HCT116 (cell line): ENCODE measurements at regions not wholly inside any gene's neighbourhood (a gene's known extent, or its start where the extent isn't known, plus 50 kb on each side); places are given as distances from the start of the nearest gene placed in this dataset.

Experiments used
- ATAC-seq: fragments of 200-7000 bp; cut with Tn5 transposase; 2 replicates; pipeline ENCODE4 v1.9.1; 2020; ENCODE audit warnings: mild to moderate bottlenecking, moderate library complexity
- BruUV-seq: library from RNA; stranded (reverse); fragments of 400-500 nt; replicated peaks from 2 replicates; lab custom pipeline; 2021; lab: Mats Ljungman, UMichigan
- CTCF ChIA-PET: fragments of 300-600 bp; sonication (Branson Sonifier 250); formaldehyde crosslinking; loops from one replicate; lab custom pipeline; 2021; ENCODE audit warnings: antibody characterized with exemption; lab: Charles Lee
- POLR2A ChIA-PET: fragments of 300-600, 350-600 bp; sonication (Branson Sonifier 250); formaldehyde crosslinking; loops from one replicate; lab custom pipeline; 2021; ENCODE audit warnings: antibody characterized with exemption; lab: Charles Lee
- RAD21 ChIA-PET, 2 experiments: fragments of 300-600 bp; sonication (Branson Sonifier 250); formaldehyde crosslinking; loops; one replicate each; lab custom pipeline; 2023; ENCODE audit warnings: low total read pairs in 2 of 2; ENCODE audit not compliant: uncharacterized antibody in 2 of 2, unreplicated experiment in 2 of 2, low non-redundant PET in 1 of 2; lab: Charles Lee
- DNase-seq: peaks from one replicate; pipeline ENCODE4 v3.0.0-alpha.2; 2010; ENCODE audit warnings: low read depth, low spot score
- H2AFZ ChIP-seq: fragments of 200-600 bp; shearing (Covaris generic), sonication (generic); 2 replicates; pipeline ENCODE4 v1.6.1; 2017; ENCODE audit warnings: low read depth, mixed run types, mixed read lengths, antibody characterized with exemption, low read length; ENCODE audit not compliant: poor library complexity, severe bottlenecking
- H3K27ac ChIP-seq: 2 replicates; pipeline ENCODE4 v1.5.1; 2012; ENCODE audit warnings: low read depth, low read length
- H3K27me3 ChIP-seq: fragments of 200-600 bp; sonication (generic); 2 replicates; pipeline ENCODE4 v1.6.1; 2016; ENCODE audit warnings: mixed run types, low read length, mixed read lengths; ENCODE audit not compliant: insufficient read depth
- H3K36me3 ChIP-seq, 2 experiments: fragments of 200-500 bp in 1 of 2; fragments of 200-600 bp in 1 of 2; sonication (Bioruptor generic) in 1 of 2; sonication (generic) in 1 of 2; 2 replicates each; pipeline versions ENCODE4 v1.5.1 to v1.6.1; 2014 to 2016; ENCODE audit warnings: low read length in 2 of 2, inconsistent platforms in 1 of 2, mixed read lengths in 1 of 2, mixed run types in 1 of 2; ENCODE audit not compliant: insufficient read depth in 2 of 2, control insufficient read depth in 1 of 2
- H3K4me1 ChIP-seq, 2 experiments: fragments of 200-600 bp in 1 of 2; sonication (generic) in 1 of 2; 2 replicates each; pipeline versions ENCODE4 v1.5.1 to v1.6.1; 2012 to 2017; ENCODE audit warnings: low read length in 2 of 2, inconsistent platforms in 1 of 2, mild to moderate bottlenecking in 1 of 2, mixed read lengths in 1 of 2, mixed run types in 1 of 2, moderate library complexity in 1 of 2; ENCODE audit not compliant: insufficient read depth in 2 of 2, control insufficient read depth in 1 of 2
- H3K4me2 ChIP-seq: fragments of 200-600 bp; sonication (generic); 2 replicates; pipeline ENCODE4 v1.6.1; 2017; ENCODE audit warnings: mixed run types, low read length, mixed read lengths
- H3K4me3 ChIP-seq, 2 experiments: fragments of 200-600 bp in 1 of 2; sonication (generic) in 1 of 2; replicated peaks in 1 of 2; 2 replicates each; pipeline ENCODE4 v1.5.1; 2011 to 2016; ENCODE audit warnings: low read length in 2 of 2, control low read depth in 1 of 2, low read depth in 1 of 2, mild to moderate bottlenecking in 1 of 2, mixed read lengths in 1 of 2, mixed run types in 1 of 2
- H3K79me2 ChIP-seq: fragments of 200-600 bp; sonication (generic); 2 replicates; pipeline ENCODE4 v1.6.1; 2017; ENCODE audit warnings: mild to moderate bottlenecking, mixed run types, low read length, moderate library complexity, mixed read lengths; ENCODE audit not compliant: insufficient read depth
- H3K9ac ChIP-seq: fragments of 200-600 bp; sonication (generic); 2 replicates; pipeline ENCODE4 v1.6.1; 2016; ENCODE audit warnings: low read length, mixed read lengths
- H3K9me2 ChIP-seq: fragments of 200-600 bp; sonication (generic), shearing (Covaris generic); 2 replicates; pipeline ENCODE4 v1.6.1; 2017; ENCODE audit warnings: mixed run types, mild to moderate bottlenecking, moderate library complexity; ENCODE audit not compliant: insufficient read depth
- H3K9me3 ChIP-seq, 2 experiments: fragments of 200-500 bp in 1 of 2; fragments of 200-600 bp in 1 of 2; sonication (Bioruptor generic) in 1 of 2; sonication (generic) in 1 of 2; 2 replicates each; pipeline ENCODE4 v1.6.1; 2014 to 2017; ENCODE audit warnings: low read length in 2 of 2, mixed read lengths in 2 of 2, inconsistent platforms in 1 of 2, low read depth in 1 of 2, mild to moderate bottlenecking in 1 of 2, mixed run types in 1 of 2, moderate library complexity in 1 of 2; ENCODE audit not compliant: control insufficient read depth in 1 of 2, insufficient read depth in 1 of 2
- H4K20me1 ChIP-seq: fragments of 200-600 bp; sonication (generic), shearing (Covaris generic); 2 replicates; pipeline ENCODE4 v1.6.1; 2017; ENCODE audit warnings: mixed run types, mild to moderate bottlenecking, moderate library complexity; ENCODE audit not compliant: insufficient read depth
- CBX3 ChIP-seq: IDR thresholded peaks from 2 replicates; pipeline ENCODE4 v1.6.1; 2012; ENCODE audit warnings: low read depth
- CEBPB ChIP-seq: IDR thresholded peaks from 2 replicates; pipeline ENCODE4 v1.6.1; 2012; ENCODE audit warnings: low read depth
- EZH2phosphoT487 ChIP-seq: fragments of 200-600 bp; IDR thresholded peaks from 2 replicates; pipeline ENCODE4 v1.6.1; 2018; ENCODE audit warnings: antibody characterized with exemption, borderline replicate concordance
- JUND ChIP-seq: IDR thresholded peaks from 2 replicates; pipeline ENCODE4 v1.6.1; 2012
- POLR2AphosphoS5 ChIP-seq: IDR thresholded peaks from 2 replicates; pipeline ENCODE4 v1.6.1; 2011; ENCODE audit warnings: mild to moderate bottlenecking, low read depth, low read length, moderate library complexity
- REST ChIP-seq: IDR thresholded peaks from 2 replicates; pipeline ENCODE4 v1.6.1; 2012; ENCODE audit warnings: low read depth
- SP1 ChIP-seq: IDR thresholded peaks from 2 replicates; pipeline ENCODE4 v1.6.1; 2012; ENCODE audit warnings: low read depth
- TCF7L2 ChIP-seq: IDR thresholded peaks from 2 replicates; pipeline ENCODE4 v1.7.0; 2011; ENCODE audit warnings: borderline replicate concordance, inconsistent platforms; ENCODE audit not compliant: insufficient read depth, insufficient read length; ENCODE audit errors: extremely low read depth
- YY1 ChIP-seq: IDR thresholded peaks from 2 replicates; pipeline ENCODE4 v1.6.1; 2011; ENCODE audit warnings: low read length, low read depth, moderate library complexity, mild to moderate bottlenecking; ENCODE audit not compliant: insufficient replicate concordance; ENCODE audit errors: extremely low read depth
- intact Hi-C: fragments of 100-400 bp; cut with micrococcal nuclease; formaldehyde crosslinking; loops from 2 replicates; pipeline ENCODE4 v1.10.0; 2022
- TF ChIP-seq, protein P1 (sequence below): IDR thresholded peaks from 2 replicates; pipeline ENCODE4 v1.6.1; 2012

DNA sequence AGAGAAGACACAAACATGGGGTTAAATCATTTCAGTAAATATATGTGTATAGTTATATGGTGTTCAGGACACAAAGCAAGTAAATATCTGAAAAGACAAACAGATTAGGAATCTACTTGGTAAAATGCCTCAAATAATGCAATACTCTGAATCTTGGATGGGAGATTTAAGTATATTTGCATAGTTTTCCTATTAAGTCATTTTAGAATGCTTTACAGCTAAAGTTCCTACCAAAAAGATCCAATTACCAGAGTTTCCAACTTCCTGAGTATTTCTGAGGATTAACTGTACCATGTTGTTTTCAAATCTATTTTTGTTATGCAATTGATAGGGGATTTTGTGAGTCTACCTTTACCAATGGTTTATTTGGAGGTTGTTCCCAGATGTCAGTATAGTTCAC, 424.4 kb upstream of the CCDC179 start:
- ChIA-PET POLR2A (no interaction called here), RAD21 (no interaction called here), CTCF (no interaction called here)
- no TSS peak for BruUV-seq
- ATAC-seq = no peak
- no peaks in the 10 kb centered on the region for H3K27me3 ChIP-seq
- intact Hi-C loops = no loop called here
- no peak overlapping the region for H3K27ac ChIP-seq
- no peaks in the 10 kb centered on the region for H3K36me3 ChIP-seq
- H3K4me3 ChIP-seq = no peak overlapping the region
- TF ChIP-seq SP1 (no peak), YY1 (no peak)
- no peak overlapping the region for H3K4me2 ChIP-seq
- no peaks in the 10 kb centered on the region for H3K4me1 ChIP-seq
- H3K9ac ChIP-seq = no peak overlapping the region
- H3K9me3 ChIP-seq = no peaks in the 10 kb centered on the region; a peak in 2 of 4 replicates
- DNase-seq = no peak
- no peaks in the 10 kb centered on the region for H4K20me1 ChIP-seq
- H3K9me2 ChIP-seq = no peaks in the 10 kb centered on the region
- H3K79me2 ChIP-seq = no peaks in the 10 kb centered on the region
- H2AFZ ChIP-seq = no peak overlapping the region

DNA sequence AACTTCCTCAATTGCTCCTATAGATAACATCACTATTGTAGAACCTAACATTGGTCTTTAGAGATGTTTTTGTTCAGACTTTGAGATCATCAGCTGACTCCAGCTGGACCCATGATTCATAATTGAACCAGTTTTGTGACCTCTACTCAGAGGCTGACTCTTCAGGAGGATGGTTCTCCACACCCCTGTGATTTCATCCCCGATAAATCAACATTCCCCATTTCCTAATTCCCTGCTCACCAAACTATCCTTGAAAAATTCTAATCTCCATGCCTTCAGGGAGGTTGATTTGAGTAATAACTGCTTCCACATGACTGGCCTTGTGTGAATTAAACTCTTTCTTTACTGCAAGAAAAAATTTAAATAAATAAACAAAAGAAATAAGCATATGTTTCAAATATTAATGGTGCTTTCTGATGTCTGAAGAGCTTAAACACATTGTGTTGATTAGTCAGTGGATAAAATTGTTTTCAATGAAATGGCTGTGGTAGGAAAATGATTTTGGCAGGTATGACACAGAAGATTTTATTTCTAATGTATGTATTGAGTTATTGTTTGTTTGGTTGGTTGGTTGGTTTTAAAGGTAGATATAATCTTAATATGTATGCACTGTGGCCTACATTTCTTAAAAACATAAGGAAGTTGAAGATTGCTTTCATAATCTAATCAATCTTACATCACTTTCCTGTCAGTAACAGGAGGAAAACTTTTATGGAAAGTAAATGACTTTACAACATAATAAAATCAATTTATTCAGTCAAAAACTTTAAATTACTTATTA, 427.9 kb upstream of the CCDC179 start:
- Histone ChIP-seq H3K4me2 (no peak overlapping the region), H3K27me3 (no peaks in the 10 kb centered on the region), H3K9me2 (no peaks in the 10 kb centered on the region)
- POLR2A ChIA-PET = no interaction called here
- ATAC-seq = no peak
- TF ChIP-seq SP1 = no peak
- no peak for TF ChIP-seq POLR2AphosphoS5
- TF ChIP-seq, protein P1, sequence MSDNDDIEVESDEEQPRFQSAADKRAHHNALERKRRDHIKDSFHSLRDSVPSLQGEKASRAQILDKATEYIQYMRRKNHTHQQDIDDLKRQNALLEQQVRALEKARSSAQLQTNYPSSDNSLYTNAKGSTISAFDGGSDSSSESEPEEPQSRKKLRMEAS = no peak
- no peak for TF ChIP-seq CBX3
- TF ChIP-seq REST = no peak
- TF ChIP-seq EZH2phosphoT487 = no peak
- TF ChIP-seq CEBPB = no peak
- TF ChIP-seq JUND = no peak
- TF ChIP-seq TCF7L2 = no peak
- TF ChIP-seq, all 23 proteins: peak for 0
- Histone ChIP-seq H4K20me1 (no peaks in the 10 kb centered on the region), H3K4me1 (no peaks in the 10 kb centered on the region), H3K4me3 (no peak overlapping the region), H3K79me2 (no peaks in the 10 kb centered on the region), H3K9ac (no peak overlapping the region), H3K36me3 (no peaks in the 10 kb centered on the region), H3K27ac (no peak overlapping the region), H2AFZ (no peak overlapping the region), H3K9me3 (peaks cover 6 to 9% of the 10 kb centered on the region in 2 experiments; a peak in 2 of 4 replicates)
- intact Hi-C loops = no loop called here
- DNase-seq = no peak
- ChIA-PET CTCF (no interaction called here), RAD21 (no interaction called here)
- BruUV-seq = no TSS peak
